CD14-positive monocyte (primary cell): ENCODE measurements at regions not wholly inside any gene's neighbourhood (a gene's known extent, or its start where the extent isn't known, plus 50 kb on each side); places are given as distances from the start of the nearest gene placed in this dataset.

Source experiments
- DNase-seq, 3 donors: peaks; one replicate each; pipeline ENCODE4 v3.0.0-alpha.2; 2011 to 2022
- H2AFZ ChIP-seq: 2 replicates; pipeline ENCODE4 v1.6.0; 2012; ENCODE audit warnings: mild to moderate bottlenecking, low read depth, low read length, inconsistent platforms; ENCODE audit not compliant: insufficient read depth, poor library complexity, severe bottlenecking
- H3K27ac ChIP-seq, 2 donors: 1 replicate in 1 of 2; 2 replicates in 1 of 2; pipeline ENCODE4 v1.5.1; 2012 to 2013; ENCODE audit warnings: low read length in 2 of 2, control low read depth in 1 of 2, inconsistent platforms in 1 of 2, low read depth in 1 of 2, mild to moderate bottlenecking in 1 of 2
- H3K27me3 ChIP-seq, 2 donors: one replicate each; pipeline versions ENCODE4 v1.6.0 to v1.6.1; 2011 to 2013; ENCODE audit warnings: low read length in 2 of 2; ENCODE audit not compliant: control insufficient read depth in 2 of 2, insufficient read depth in 2 of 2
- H3K36me3 ChIP-seq, 2 donors: replicated peaks in 1 of 2; 1 replicate in 1 of 2; 2 replicates in 1 of 2; pipeline versions ENCODE4 v1.5.1 to v1.6.1; 2012 to 2013; ENCODE audit warnings: low read length in 2 of 2, control low read depth in 1 of 2, inconsistent platforms in 1 of 2, mild to moderate bottlenecking in 1 of 2; ENCODE audit not compliant: insufficient read depth in 2 of 2, control insufficient read depth in 1 of 2
- H3K4me1 ChIP-seq, 2 donors: 1 replicate in 1 of 2; 2 replicates in 1 of 2; pipeline versions ENCODE4 v1.5.1 to v1.6.1; 2012 to 2013; ENCODE audit warnings: low read length in 2 of 2, control low read depth in 1 of 2, inconsistent platforms in 1 of 2, mild to moderate bottlenecking in 1 of 2, moderate library complexity in 1 of 2; ENCODE audit not compliant: insufficient read depth in 2 of 2, control insufficient read depth in 1 of 2
- H3K4me2 ChIP-seq: replicated peaks from 2 replicates; pipeline ENCODE3; 2012; ENCODE audit warnings: low read length, moderate library complexity, mild to moderate bottlenecking; ENCODE audit not compliant: poor library complexity, severe bottlenecking; ENCODE audit errors: extremely low read depth
- H3K4me3 ChIP-seq, 3 experiments: fragments of 200-600 bp in 1 of 3; sonication (generic) in 1 of 3; replicated peaks in 1 of 3; 1 replicate in 2 of 3; 2 replicates in 1 of 3; pipeline ENCODE4 v1.5.1; 2011 to 2013; ENCODE audit warnings: low read length in 3 of 3, mild to moderate bottlenecking in 3 of 3, control low read depth in 2 of 3, low read depth in 2 of 3, inconsistent platforms in 1 of 3, moderate library complexity in 1 of 3
- H3K79me2 ChIP-seq: 2 replicates; pipeline ENCODE4 v1.6.0; 2012; ENCODE audit warnings: mild to moderate bottlenecking, control low read depth, inconsistent platforms, low read length, moderate library complexity; ENCODE audit not compliant: insufficient read depth
- H3K9ac ChIP-seq: 2 replicates; pipeline ENCODE4 v1.6.0; 2017; ENCODE audit warnings: low read length, mild to moderate bottlenecking; ENCODE audit not compliant: insufficient read depth, poor library complexity, severe bottlenecking
- H3K9me3 ChIP-seq, 2 donors: replicated peaks in 1 of 2; 1 replicate in 1 of 2; 2 replicates in 1 of 2; pipeline versions ENCODE4 v1.5.1 to v1.6.1; 2012 to 2013; ENCODE audit warnings: low read length in 2 of 2, control low read depth in 1 of 2; ENCODE audit not compliant: control insufficient read depth in 1 of 2, insufficient read depth in 1 of 2
- H4K20me1 ChIP-seq: 2 replicates; pipeline ENCODE4 v1.6.0; 2012; ENCODE audit warnings: mild to moderate bottlenecking, low read length, control low read depth, moderate library complexity; ENCODE audit not compliant: insufficient read depth
- H3K27ac Mint-ChIP-seq, 7 donors: one replicate each; pipeline ENCODE4 v1.8.0; 2020; ENCODE audit warnings: mild to moderate bottlenecking in 7 of 7, mixed read lengths in 7 of 7, moderate library complexity in 6 of 7, inconsistent platforms in 2 of 7
- H3K27me3 Mint-ChIP-seq, 3 donors: one replicate each; pipeline ENCODE4 v1.8.0; 2021 to 2022; ENCODE audit warnings: low read depth in 3 of 3, mild to moderate bottlenecking in 3 of 3, mixed read lengths in 3 of 3, moderate library complexity in 3 of 3, inconsistent platforms in 1 of 3
- H3K36me3 Mint-ChIP-seq, 2 donors: one replicate each; pipeline ENCODE4 v1.8.0; 2020; ENCODE audit warnings: mixed read lengths in 2 of 2, inconsistent platforms in 1 of 2, mild to moderate bottlenecking in 1 of 2
- H3K4me1 Mint-ChIP-seq: one replicate; pipeline ENCODE4 v1.8.0; 2020; ENCODE audit warnings: mild to moderate bottlenecking, mixed read lengths
- H3K4me3 Mint-ChIP-seq, 2 donors: one replicate each; pipeline ENCODE4 v1.8.0; 2020; ENCODE audit warnings: mild to moderate bottlenecking in 2 of 2, mixed read lengths in 2 of 2, moderate library complexity in 1 of 2
- H3K9me3 Mint-ChIP-seq, 7 donors: one replicate each; pipeline ENCODE4 v1.8.0; 2020 to 2022; ENCODE audit warnings: mixed read lengths in 7 of 7, mild to moderate bottlenecking in 6 of 7, moderate library complexity in 6 of 7, inconsistent platforms in 2 of 7
- CTCF ChIP-seq: fragments of 200-600 bp; IDR thresholded peaks from one replicate; pipeline ENCODE4 v1.8.0; 2022; ENCODE audit warnings: antibody characterized with exemption, mild to moderate bottlenecking
- WGBS: methylation state at CpG from one replicate; pipeline ENCODE4 v1.1.5; 2013; ENCODE audit warnings: missing lambda C conversion rate; ENCODE audit not compliant: insufficient coverage; 5-methylcytosine and 5-hydroxymethylcytosine counted together
- intact Hi-C, 2 donors: fragments of 100-400 bp; cut with micrococcal nuclease; formaldehyde crosslinking; loops; one replicate each; pipeline versions ENCODE4 v1.15.0 to v1.15.1; 2023

- no peak overlapping the region for H3K4me2 ChIP-seq
- H3K9me3 ChIP-seq = peaks cover 0 to 16% of the 10 kb centered on the region in 2 donors
- H4K20me1 ChIP-seq = no peaks in the 10 kb centered on the region
- H3K27me3 ChIP-seq = no peaks in the 10 kb centered on the region
- H3K36me3 ChIP-seq = no peaks in the 10 kb centered on the region
- DNase-seq = no peak
- no peak overlapping the region for H3K4me3 Mint-ChIP-seq
- intact Hi-C loops = no loop called here
- no peak overlapping the region for H3K4me3 ChIP-seq
- no peaks in the 10 kb centered on the region for H3K4me1 ChIP-seq
- TF ChIP-seq CTCF = no peak
- WGBS = 97% methylated on average over 11 of the region's 11 CpGs
- H3K79me2 ChIP-seq = no peaks in the 10 kb centered on the region
- peaks cover 3 to 11% (median 7%) of the 10 kb centered on the region in 7 donors for H3K9me3 Mint-ChIP-seq
- no peak overlapping the region for H2AFZ ChIP-seq
- H3K9ac ChIP-seq = no peak overlapping the region
- peaks cover 0 to 3% of the 10 kb centered on the region in 2 donors for H3K36me3 Mint-ChIP-seq
- H3K4me1 Mint-ChIP-seq = no peaks in the 10 kb centered on the region
- peak overlapping the region in 1 of 7 donors; percentile 50 for H3K27ac Mint-ChIP-seq
- H3K27me3 Mint-ChIP-seq = no peaks in the 10 kb centered on the region
- no peak overlapping the region for H3K27ac ChIP-seq
Observed at GRCh38 chr1:222894331-222894730, 79.5 kb downstream of the DISP1 start.

DNA sequence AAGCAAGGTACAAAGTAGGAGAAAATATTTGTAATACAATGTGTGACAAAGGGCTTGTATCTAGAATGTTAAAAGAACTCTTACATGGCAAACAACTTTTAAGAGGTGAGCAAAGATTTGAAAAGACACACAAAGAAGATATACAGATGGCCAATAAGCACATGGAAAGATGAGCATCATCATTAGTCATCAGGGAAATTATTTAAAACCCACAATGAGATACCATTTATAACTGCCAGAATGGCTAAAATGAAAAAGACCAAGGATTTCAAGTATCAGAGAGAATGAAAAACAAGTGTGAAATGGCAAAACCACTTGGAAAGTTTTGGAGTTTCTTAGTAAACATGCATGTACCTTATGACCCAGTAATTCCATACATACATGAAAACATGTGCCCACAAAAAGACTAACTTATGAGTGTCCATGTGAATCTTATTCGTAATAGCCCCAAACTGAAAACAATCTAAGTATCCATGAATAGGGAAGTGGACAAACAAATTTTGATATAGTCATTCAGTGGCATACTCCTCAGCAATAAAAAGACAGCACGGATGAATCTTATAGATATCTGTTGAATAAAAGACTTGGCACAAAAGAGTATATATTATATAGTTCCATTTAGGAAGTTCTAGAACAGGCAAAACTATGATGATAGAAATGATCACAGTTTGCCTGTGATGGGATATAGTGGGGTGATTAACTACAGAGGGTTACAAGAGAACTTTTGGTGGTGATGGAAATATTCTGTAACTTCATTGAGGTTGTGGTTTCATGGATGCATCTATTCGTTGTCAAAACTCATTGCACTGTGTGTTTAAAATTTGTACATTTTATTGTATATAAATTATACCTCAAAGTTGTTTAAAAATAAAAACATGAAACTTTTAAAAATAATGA lies 82.0 kb downstream of the DISP1 start:
- H3K36me3 ChIP-seq = no peaks in the 10 kb centered on the region
- H3K9ac ChIP-seq = no peak overlapping the region
- Mint-ChIP-seq H3K9me3 (peaks cover 3 to 13% (median 10%) of the 10 kb centered on the region in 7 donors), H3K4me1 (no peaks in the 10 kb centered on the region), H3K27me3 (no peaks in the 10 kb centered on the region), H3K4me3 (no peak overlapping the region), H3K27ac (no peak overlapping the region), H3K36me3 (peaks cover 0 to 3% of the 10 kb centered on the region in 2 donors)
- H3K27me3 ChIP-seq = no peaks in the 10 kb centered on the region
- no peak overlapping the region for H3K27ac ChIP-seq
- no peaks in the 10 kb centered on the region for H3K79me2 ChIP-seq
- no CpG with 5 or more reads among the region's 3 CpGs for WGBS
- H2AFZ ChIP-seq = no peak overlapping the region
- H3K4me1 ChIP-seq = no peaks in the 10 kb centered on the region
- intact Hi-C loops = no loop called here
- no peak overlapping the region for H3K4me3 ChIP-seq
- H3K4me2 ChIP-seq = no peak overlapping the region
- DNase-seq = no peak
- peaks cover 0 to 16% of the 10 kb centered on the region in 2 donors for H3K9me3 ChIP-seq
- no peak for TF ChIP-seq CTCF
- no peaks in the 10 kb centered on the region for H4K20me1 ChIP-seq
